GM19035 (cell line): ENCODE measurements at regions not wholly inside any gene's neighbourhood (a gene's known extent, or its start where the extent isn't known, plus 50 kb on each side); places are given as distances from the start of the nearest gene placed in this dataset.
"Not testable (repeated sequence)": the region's sequence is repeated elsewhere in the genome, so short reads cannot be mapped to it uniquely, and the experiment has no call there.

Source experiments
- ATAC-seq: cut with Tn5 transposase; IDR thresholded peaks from one replicate; pipeline ENCODE4 v1.9.1; 2021; ENCODE audit not compliant: unreplicated experiment

DNA sequence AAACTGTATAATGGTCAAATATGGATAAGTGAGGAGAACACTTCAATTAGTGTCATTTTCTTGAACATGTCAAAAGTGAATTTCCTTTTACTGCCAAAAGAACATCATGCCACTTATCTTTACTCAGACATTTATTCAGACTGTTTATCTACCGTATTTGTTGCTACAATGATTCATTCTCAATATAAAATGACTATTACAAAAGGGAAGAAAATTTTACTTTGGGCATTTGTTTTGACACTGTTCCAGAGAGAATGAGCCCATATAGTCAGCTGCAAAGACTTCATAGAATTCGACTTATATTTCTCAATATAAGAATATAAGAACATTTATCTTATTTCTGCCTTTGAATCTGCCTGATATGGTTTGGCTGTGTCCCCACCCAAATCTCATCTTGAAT is 1699.1 kb downstream of the BRINP3 start:
- ATAC-seq: no peak

DNA sequence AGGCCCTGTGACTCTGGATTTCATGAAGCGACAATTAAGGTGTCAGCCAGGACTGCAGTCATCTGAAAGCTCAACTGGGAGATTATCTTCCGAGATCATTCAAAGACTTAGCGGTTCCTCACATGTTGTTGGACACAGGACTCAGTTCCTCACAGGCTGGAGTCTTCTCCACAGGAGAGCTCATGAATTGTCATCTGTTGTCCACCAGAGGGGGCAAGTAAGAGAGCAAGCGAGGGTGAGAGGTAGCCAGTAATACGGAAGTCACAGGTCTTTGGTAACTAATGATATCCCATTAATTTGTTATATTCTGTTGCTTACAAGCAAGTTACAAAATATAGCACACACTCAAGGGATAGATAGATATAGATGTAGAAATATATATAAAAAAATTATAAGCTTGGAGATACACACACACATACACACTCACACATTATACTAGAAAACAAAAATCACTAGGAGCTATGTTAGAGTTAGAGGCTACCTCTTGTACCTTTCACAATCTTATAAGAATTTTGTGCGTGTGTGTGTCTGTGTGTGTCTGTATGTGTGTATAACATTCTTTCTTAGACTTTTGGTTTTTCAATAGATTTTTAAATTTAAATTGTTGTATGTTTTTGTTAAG is 1695.3 kb downstream of the BRINP3 start:
- ATAC-seq: peak; percentile 99

DNA sequence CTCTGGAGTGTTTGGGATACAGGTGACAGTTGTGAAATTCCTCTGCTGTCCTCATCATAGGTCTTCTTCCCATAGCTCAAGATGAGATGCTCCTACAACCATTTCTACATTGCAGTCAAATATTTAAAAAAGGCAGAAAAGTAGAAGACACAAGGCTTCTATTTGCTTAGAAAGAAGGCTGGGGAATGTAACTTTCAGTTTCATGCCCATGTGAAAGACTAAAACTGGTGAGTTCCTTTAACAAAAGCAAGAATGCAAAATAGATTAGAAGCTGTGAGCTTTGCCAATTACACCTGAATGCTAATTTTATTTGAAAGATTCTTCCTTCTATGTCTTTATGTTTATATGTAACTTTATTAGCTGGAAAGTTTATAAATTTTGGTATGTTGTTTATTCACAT is 1682.7 kb downstream of the BRINP3 start:
- ATAC-seq: no peak

DNA sequence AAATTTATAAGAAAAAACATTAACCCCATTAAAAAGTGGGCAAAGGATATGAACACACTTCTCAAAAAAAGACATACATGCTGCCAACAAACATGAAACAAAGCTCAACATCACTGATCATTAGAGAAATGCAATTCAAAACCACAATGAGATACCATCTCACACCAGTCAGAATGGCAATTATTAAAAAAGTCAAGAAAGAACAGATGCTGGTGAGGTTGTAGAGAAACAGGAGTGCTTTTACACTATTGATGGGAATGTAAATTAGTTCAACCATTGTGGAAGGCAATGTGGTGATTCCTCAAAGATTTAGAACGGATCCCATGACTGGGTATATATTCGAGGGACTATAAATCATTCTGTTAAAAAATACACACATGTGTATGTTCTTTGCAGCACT is 1665.5 kb downstream of the BRINP3 start:
- not testable (repeated sequence) for ATAC-seq

DNA sequence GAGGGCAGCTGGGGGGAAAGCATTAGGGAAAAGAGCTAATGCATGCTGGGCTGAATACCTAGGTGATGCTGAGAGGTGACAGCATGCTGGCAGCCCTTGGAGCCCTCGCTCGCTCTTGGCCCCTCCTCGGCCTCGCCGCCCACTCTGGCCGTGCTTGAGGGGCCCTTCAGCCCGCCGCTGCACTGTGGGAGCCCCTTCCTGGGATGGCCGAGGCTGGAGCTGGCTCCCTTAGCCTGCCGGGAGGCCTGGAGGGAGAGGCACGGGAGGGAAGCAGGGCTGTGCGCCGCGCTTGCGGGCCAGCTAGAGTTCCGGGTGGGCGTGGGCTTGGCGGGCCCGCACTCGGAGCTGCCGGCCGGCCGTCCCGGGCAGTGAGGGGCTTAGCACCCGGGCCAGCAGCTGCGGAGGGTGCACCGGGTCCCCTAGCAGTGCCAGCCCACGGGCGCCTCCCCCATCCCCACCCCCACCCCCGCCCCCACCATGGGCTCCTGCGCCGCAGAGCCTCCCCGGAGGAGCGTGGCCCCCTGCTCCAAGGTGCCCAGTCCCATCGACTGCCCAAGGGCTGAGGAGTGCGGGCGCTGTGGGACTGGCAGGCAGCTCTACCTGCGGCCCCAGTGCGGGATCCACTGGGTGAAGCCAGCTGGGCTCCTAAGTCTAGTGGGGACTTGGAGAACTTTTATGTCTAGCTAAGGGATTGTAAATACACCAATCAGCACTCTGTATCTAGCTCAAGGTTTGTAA is 1664.7 kb downstream of the BRINP3 start:
- not testable (repeated sequence) for ATAC-seq

DNA sequence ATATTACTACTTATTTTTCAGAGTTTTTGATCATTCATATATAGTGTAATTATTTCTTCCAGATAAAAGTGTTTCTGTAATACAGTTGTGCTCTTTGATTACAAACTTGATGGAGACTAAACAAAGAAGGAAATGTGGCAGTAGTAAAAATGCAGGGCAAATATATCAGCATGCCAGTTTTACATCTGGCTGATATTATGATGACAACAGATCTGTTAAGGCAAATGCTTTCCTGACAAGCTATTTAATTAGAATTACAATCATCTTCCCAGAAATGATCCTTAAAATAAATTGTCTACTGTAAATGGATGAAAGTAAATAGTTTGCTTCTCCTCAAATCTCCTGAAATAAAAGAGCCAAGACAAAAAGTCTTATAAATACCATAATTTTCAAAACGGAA is 1659.8 kb downstream of the BRINP3 start:
- no peak for ATAC-seq

DNA sequence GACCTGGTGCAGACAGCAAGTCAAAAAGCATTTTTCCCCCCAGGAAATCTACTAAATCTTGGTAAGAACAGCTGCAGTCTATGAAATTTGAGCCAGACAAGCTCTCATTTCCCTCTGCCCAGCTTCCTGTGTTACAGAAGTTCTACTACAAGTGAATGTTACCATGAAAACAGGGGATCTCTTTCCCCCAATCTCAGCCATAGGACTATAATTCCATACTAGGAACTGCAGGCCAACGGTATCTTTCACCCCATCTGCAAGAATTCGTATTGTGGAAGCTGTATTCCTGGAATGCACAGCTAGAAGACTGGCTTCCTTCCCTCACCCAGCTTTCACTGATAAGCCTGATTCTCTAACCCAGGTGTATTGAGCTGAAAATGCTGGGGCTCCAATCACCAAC is 1655.4 kb downstream of the BRINP3 start:
- ATAC-seq: no peak

DNA sequence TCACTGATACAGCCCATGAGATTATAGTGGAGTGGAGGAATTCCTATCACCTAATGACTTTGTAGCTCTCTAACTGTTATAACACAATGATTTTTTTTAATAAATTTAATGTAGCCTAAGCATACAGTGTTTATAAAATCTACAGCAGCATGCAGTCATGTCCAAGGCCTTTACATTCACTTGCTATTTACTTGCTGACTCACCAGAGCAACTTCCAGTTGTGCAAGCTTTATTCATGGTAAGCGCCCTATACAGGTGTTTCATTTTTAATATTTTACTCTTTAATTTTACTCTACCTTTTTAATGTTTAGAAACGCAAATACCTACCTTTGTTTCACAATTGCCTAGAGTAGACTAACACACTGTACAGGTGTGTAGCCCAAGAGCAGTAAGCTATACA is 1652.2 kb downstream of the BRINP3 start:
- no peak for ATAC-seq

DNA sequence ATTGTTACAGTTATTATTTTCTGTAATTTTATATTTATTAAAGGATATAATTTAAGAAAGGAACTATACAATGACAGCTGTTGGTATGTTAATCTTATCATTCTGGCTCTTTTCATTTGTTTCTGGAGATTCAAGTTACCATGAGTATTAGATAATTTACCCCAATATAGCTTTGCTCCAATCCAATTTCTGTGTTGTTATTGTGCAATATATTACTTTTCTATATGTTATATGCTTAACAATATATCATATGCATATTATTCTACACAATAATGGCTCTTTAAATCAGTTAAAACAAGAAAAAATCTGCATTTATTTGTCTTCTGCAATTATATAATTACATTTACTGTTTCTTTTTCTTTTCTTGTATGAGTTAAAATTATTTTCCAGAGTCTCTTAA is 1650.9 kb downstream of the BRINP3 start:
- no peak for ATAC-seq

DNA sequence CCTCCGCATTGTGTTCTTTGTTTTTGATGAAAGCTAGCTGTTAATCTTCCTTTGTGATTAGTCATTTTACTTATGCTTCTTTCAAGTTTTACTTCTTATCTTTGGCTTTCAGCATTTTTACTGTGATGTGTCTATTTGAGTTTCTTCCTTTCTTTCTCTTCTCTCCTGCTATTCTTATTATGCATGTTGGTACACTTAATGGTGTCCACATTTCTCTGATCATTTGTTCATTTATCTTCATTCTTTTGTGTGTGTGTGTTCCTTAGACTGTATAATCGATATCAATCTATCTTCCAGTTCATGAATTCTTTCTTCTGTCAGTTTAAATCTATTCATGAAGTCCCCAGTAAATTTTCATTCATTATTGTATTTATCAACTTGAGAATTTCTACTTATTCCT is 1650.3 kb downstream of the BRINP3 start:
- ATAC-seq: no peak

DNA sequence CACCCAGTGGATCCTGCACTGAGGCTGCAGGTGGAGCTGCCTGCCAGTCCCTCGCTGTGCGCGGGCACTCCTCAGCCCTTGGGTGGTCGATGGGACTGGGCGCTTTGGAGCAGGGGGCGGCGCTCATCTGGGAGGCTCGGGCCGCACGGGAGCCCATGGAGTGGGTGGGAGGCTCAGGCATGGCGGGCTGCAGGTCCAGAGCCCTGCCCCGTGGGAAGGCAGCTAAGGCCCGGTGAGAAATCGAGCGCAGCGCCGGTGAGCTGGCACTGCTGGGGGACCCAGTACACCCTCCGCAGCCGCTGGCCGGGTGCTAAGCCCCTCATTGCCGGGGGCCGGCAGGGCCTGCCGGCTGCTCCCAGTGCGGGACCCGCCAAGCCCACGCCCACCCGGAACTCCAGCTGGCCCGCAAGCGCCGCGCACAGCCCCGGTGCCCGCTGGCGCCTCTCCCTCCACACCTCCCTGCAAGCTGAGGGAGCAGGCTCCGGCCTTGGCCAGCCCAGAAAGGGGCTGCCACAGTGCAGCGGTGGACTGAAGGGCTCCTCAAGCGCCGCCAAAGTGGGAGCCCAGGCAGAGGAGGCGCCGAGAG is 1636.5 kb downstream of the BRINP3 start:
- not testable (repeated sequence) for ATAC-seq

DNA sequence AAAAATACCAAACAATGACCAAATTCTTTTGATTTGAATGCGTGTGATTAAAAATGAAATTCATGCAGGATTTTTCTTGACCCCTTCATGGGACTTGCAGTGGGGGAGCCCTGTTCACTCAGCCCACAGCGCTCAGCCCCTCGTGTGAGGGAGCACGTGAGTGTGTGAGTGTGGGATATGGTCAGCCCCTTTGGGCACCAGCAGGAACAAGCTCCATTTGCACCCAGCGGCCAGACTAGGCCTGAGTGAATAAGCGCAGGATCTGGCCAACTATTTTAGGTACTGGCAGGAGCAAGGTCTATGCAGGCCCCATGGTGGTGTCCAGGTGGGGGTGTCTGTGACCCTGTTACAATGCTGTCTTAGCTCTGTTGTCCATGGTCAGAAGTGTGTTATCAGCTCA is 1631.2 kb downstream of the BRINP3 start:
- ATAC-seq: no peak

DNA sequence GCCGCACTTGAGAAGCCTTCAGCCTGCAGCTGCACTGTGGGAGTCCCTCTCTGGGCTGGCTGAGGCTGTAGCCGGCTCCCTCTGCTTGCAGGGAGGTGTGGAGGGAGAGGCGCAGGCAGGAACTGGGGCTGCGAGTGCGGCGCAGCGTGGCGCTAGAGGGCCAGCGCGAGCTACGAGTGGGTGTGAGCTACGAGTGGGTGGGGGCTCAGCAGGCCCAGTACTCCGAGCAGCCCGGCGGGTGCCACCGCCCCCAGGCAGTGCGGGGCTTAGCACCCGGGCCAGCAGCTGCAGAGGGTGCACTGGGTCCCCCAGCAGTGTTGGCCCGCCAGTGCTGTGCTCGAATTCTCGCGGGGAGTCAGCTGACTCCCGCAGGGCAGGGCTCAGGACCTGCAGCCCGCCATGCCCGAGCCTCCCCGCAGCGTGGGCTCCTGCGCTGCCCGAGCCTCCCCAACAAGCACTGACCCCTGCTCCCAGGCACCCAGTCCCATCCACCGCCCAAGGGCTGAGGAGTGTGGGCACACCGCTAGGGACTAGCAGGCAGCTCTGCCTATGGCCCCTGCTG is 1620.1 kb downstream of the BRINP3 start:
- no peak for ATAC-seq

DNA sequence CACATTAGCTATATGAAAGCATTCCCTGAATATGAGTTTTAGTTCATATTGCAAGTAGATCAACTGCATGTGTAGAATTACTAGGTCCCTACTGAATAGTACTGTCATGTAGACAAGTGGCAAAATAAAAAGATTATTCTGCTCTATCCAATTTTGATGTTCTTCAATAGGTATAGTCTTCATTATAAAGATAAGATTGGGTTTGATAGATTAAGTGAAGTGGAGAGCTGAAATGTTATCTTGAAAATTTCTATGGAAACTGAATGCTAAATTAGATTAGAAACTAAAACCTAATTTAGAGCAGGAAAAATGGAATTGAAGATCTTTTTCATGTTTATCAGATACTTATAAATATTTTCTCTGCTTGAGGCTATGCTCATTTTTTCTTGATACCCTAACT is 1610.0 kb downstream of the BRINP3 start:
- ATAC-seq: no peak

DNA sequence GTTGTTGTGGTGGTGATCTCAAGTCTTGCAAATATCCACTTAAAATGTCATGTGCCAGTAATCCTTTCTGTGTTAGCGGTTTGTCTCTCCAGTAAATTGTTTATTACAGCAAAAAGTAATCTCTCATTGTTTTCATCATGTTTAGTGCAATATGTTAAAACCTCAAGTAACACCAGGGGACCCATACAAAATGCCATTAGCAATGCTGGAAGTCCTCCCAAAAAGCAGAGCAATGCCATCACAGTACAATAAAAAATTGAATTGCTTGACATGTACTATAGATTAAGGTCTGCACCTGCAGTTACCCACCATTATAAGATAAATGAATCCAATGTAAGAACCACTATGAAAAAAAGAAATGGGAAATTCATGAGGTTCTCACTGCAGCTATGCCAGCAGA is 1606.5 kb downstream of the BRINP3 start:
- ATAC-seq: no peak

DNA sequence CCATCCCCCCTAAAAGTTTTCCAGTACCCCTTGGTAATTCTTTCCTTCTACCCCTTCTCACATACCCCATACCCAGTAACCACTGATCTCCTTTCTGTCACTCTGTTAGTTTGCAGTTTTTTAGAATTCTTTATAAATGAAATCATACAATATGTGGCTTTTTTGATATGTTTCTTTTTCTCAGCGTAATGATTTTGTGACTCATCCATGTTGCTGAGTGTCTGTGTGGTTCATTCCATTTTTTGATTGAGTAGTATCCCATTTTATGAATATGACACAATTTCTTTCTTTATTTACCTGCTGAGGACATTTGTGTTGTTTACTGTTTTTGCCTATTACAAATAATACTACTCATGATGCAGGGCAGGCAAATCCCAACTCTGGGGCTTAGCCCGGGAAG is 1605.3 kb downstream of the BRINP3 start:
- ATAC-seq: no peak

DNA sequence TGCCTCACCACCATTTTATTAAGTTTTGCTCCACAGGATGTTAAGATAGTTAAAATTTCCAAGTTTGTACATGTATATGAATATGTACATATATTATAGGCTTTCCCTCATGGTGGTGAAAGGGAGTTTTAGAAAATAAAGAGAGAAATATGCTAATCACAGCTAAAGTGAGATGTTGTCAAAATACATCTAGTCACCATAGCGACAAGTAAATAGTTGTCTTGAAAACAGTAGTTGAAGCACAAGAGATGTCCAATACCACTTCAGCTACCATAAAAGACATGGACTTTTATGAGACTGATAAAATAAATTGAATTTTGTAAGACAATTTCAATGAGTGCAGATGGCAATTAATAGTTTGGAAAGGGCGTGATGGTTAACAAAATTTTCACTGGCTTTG is 1600.0 kb downstream of the BRINP3 start:
- ATAC-seq: no peak

DNA sequence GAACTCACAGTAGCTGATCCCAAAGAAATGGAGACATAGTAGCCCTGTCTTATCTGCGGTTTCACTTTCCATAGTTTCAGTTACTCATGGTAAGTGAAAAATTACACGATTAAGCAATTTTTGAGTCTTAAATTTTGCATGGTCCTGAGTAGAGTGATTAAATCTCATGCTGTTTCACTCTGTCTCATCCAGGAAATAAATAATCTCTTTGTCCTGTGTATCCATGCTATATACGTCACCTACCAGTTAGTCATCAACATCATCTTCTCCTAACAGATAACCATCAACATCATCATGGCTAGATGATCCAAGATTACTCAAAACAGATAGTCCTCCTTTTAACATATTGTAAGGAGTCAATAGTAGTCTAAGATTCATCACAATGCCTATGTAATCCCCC is 1589.3 kb downstream of the BRINP3 start:
- no peak for ATAC-seq

DNA sequence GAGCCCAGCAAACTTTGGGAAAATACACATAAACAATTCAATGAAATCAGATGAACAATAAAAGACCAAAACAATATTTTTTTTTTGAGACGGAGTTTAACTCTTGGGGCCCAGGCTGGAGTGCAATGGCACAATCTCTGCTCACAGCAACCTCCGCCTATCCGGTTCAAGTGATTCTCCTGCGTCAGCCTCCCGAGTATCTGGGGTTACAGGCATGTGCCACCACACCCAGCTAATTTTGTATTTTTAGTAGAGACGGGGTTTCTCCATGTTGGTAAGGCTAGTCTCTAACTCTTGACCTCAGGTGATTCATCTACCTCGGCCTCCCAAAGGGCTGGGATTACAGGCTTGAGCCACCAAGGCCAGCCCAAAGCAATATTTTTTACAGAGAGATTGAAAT is 1588.5 kb downstream of the BRINP3 start:
- no peak for ATAC-seq

DNA sequence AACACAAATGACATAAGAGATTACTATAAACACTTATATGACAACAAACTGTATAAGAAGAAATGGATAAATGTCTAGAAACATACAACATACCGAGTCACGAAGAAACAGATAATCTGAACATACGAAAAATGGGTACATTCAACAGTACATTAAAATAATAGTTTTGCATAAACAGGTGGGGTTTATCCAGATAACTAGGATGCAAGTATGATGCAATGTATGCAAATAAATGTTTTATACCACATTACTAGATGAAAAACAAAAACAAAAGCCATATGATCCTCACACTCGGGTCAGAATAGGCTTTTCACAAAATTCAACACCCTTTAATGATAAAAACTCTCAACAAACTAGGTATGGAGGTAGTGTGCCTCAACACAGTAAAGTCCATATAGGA is 1585.7 kb downstream of the BRINP3 start:
- ATAC-seq: no peak

DNA sequence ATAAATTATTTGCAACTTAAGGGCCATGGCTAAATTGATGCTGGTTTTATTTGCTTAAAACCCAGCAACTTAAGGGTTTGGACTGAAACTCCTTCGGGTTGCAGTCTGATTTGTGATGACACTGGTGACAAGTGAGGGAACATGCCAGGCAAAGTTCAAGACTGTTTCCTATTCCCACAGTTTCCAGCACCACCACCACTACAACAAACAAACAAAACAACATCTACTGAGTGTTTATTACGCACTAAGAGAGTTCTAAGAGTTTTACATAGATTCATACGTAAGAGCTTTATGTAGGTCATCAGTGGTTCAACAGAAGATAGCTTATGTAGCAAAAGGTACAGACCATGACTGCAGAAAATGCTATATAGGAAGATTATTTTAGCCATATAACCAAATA is 1582.1 kb downstream of the BRINP3 start:
- no peak for ATAC-seq

DNA sequence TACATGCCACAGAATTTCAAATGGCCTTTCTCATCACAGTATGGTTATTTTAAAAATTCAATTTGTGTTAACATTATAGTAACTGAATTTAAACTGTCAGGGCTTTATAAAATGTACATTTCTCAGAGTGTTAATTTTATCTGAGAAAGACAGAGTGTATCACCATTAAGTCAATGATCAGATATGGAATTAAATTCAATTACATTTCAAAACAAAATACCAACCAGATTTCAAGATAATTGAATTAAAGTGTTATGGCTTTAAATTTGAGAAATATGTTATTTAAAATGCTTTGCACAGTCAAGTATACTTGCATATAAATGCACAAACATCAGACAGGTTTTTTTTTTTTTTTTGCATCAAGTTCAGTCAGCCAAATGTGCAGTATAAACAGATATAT is 1574.4 kb downstream of the BRINP3 start:
- ATAC-seq: no peak
